ENCODE measurements at regions not wholly inside any gene's neighbourhood (a gene's known extent, or its start where the extent isn't known, plus 50 kb on each side); places are given as distances from the start of the nearest gene placed in this dataset.
"Not testable (repeated sequence)": the region's sequence is repeated elsewhere in the genome, so short reads cannot be mapped to it uniquely, and the experiment has no call there.

GRCh38 chr16:60127196-60127595 is 1393.1 kb upstream of the GOT2 start:
- H3K9me3 Mint-ChIP-seq: peaks cover 12% of the 10 kb centered on the region
- ATAC-seq (ENCODE audit: low read depth): no peak
- ChIA-PET CTCF (no interaction called here), POLR2A (no interaction called here)
- DNase-seq: no peak
- H3K36me3 Mint-ChIP-seq (ENCODE audit: low read depth): no peaks in the 10 kb centered on the region
- no peak for TF ChIP-seq CTCF (IDR thresholded peaks at IDR 0.05)
- intact Hi-C loops (cut with micrococcal nuclease): no loop called here
- no peak overlapping the region for H3K27ac Mint-ChIP-seq
- H3K4me1 Mint-ChIP-seq: no peaks in the 10 kb centered on the region
- H3K27me3 Mint-ChIP-seq: no peaks in the 10 kb centered on the region
- no peak overlapping the region for H3K4me3 Mint-ChIP-seq

- DNase-seq; H3K4me3 Mint-ChIP-seq; H3K27ac Mint-ChIP-seq; H3K36me3 Mint-ChIP-seq (ENCODE audit: low read depth); H3K27me3 Mint-ChIP-seq; H3K4me1 Mint-ChIP-seq; CTCF ChIA-PET; intact Hi-C loops (cut with micrococcal nuclease); POLR2A ChIA-PET; ATAC-seq (ENCODE audit: low read depth): not testable (repeated sequence)
- H3K9me3 Mint-ChIP-seq: peaks cover 12% of the 10 kb centered on the region
Observed at GRCh38 chr16:60126115-60126514, 1392.0 kb upstream of the GOT2 start.

GRCh38 chr16:60123392-60124023 is 1389.4 kb upstream of the GOT2 start:
- ChIA-PET POLR2A (no interaction called here), CTCF (no interaction called here)
- Mint-ChIP-seq H3K9me3 (peaks cover 10% of the 10 kb centered on the region), H3K27me3 (no peaks in the 10 kb centered on the region), H3K27ac (no peak overlapping the region), H3K36me3 (ENCODE audit: low read depth) (no peaks in the 10 kb centered on the region), H3K4me1 (no peaks in the 10 kb centered on the region), H3K4me3 (no peak overlapping the region)
- TF ChIP-seq CTCF (IDR thresholded peaks at IDR 0.05): no peak
- no peak for ATAC-seq (ENCODE audit: low read depth)
- no peak for DNase-seq
- intact Hi-C loops (cut with micrococcal nuclease): no loop called here

GRCh38 chr16:60120586-60120985 is 1386.5 kb upstream of the GOT2 start:
- CTCF ChIA-PET: no interaction called here
- H3K9me3 Mint-ChIP-seq: peaks cover 10% of the 10 kb centered on the region
- no peaks in the 10 kb centered on the region for H3K27me3 Mint-ChIP-seq
- no peaks in the 10 kb centered on the region for H3K36me3 Mint-ChIP-seq (ENCODE audit: low read depth)
- TF ChIP-seq CTCF (IDR thresholded peaks at IDR 0.05): no peak
- intact Hi-C loops (cut with micrococcal nuclease): no loop called here
- no peak for DNase-seq
- H3K4me1 Mint-ChIP-seq: no peaks in the 10 kb centered on the region
- no peak for ATAC-seq (ENCODE audit: low read depth)
- H3K4me3 Mint-ChIP-seq: no peak overlapping the region
- no peak overlapping the region for H3K27ac Mint-ChIP-seq
- POLR2A ChIA-PET: no interaction called here

- POLR2A ChIA-PET: no interaction called here
- Mint-ChIP-seq H3K4me3 (no peak overlapping the region), H3K4me1 (no peaks in the 10 kb centered on the region), H3K36me3 (ENCODE audit: low read depth) (no peaks in the 10 kb centered on the region), H3K27me3 (no peaks in the 10 kb centered on the region), H3K27ac (no peak overlapping the region), H3K9me3 (no peaks in the 10 kb centered on the region)
- no peak for ATAC-seq (ENCODE audit: low read depth)
- DNase-seq: no peak
- no peak for TF ChIP-seq CTCF (IDR thresholded peaks at IDR 0.05)
- intact Hi-C loops (cut with micrococcal nuclease): no loop called here
- CTCF ChIA-PET: no interaction called here
Observed at GRCh38 chr16:60110531-60110930, 1376.4 kb upstream of the GOT2 start.

- H3K36me3 Mint-ChIP-seq (ENCODE audit: low read depth): no peaks in the 10 kb centered on the region
- H3K4me1 Mint-ChIP-seq: no peaks in the 10 kb centered on the region
- DNase-seq: no peak
- no peaks in the 10 kb centered on the region for H3K27me3 Mint-ChIP-seq
- no peak for ATAC-seq (ENCODE audit: low read depth)
- ChIA-PET CTCF (no interaction called here), POLR2A (no interaction called here)
- TF ChIP-seq CTCF (IDR thresholded peaks at IDR 0.05): no peak
- no peak overlapping the region for H3K27ac Mint-ChIP-seq
- intact Hi-C loops (cut with micrococcal nuclease): no loop called here
- no peak overlapping the region for H3K4me3 Mint-ChIP-seq
- H3K9me3 Mint-ChIP-seq: no peaks in the 10 kb centered on the region
Observed at GRCh38 chr16:60107871-60108270, 1373.8 kb upstream of the GOT2 start.
